Left lung (tissue), 4 donors: ENCODE measurements at regions not wholly inside any gene's neighbourhood (a gene's known extent, or its start where the extent isn't known, plus 50 kb on each side); places are given as distances from the start of the nearest gene placed in this dataset.

ENCODE experiments used
- ATAC-seq: fragments of 200-7000 bp; cut with Tn5 transposase; one replicate; pipeline ENCODE4 v1.9.1; 2020; ENCODE audit warnings: moderate library complexity
- DNase-seq, 4 donors: peaks; one replicate each; pipeline ENCODE4 v3.0.0-alpha.2; 2013 to 2020
- H3K27ac ChIP-seq, 2 donors: fragments of 200-600 bp; sonication (generic) in 1 of 2; one replicate each; pipeline versions ENCODE4 v1.5.0 to v1.8.0; 2020 to 2021
- H3K27me3 ChIP-seq, 2 donors: fragments of 200-600 bp; sonication (generic) in 1 of 2; one replicate each; pipeline versions ENCODE4 v1.5.0 to v1.8.0; 2020 to 2021
- H3K36me3 ChIP-seq, 2 donors: fragments of 200-600 bp; sonication (generic) in 1 of 2; one replicate each; pipeline versions ENCODE4 v1.5.0 to v1.8.0; 2020 to 2021
- H3K4me1 ChIP-seq, 2 donors: fragments of 200-600 bp; one replicate each; pipeline ENCODE4 v1.8.0; 2021
- H3K4me3 ChIP-seq, 2 donors: fragments of 200-600 bp; sonication (generic) in 1 of 2; one replicate each; pipeline versions ENCODE4 v1.5.0 to v1.8.0; 2020 to 2021; ENCODE audit warnings: mild to moderate bottlenecking in 1 of 2
- H3K9me3 ChIP-seq, 2 donors: fragments of 200-600 bp; sonication (generic) in 1 of 2; one replicate each; pipeline versions ENCODE4 v1.5.0 to v1.8.0; 2020 to 2021
- CTCF ChIP-seq, 2 donors: fragments of 200-600 bp; sonication (generic) in 1 of 2; IDR thresholded peaks; one replicate each; pipeline versions ENCODE4 v1.5.0 to v1.8.0; 2021; ENCODE audit warnings: antibody characterized with exemption in 2 of 2
- intact Hi-C, 2 donors: fragments of 100-400 bp; cut with DNase I; formaldehyde crosslinking; loops; one replicate each; pipeline versions ENCODE4 v1.11.2 to v1.14.2; 2022
- donor health status: DM: no; HTN: yes; CAD: no.
- donor health status: DM: no; HTN: no; CAD: no.

GRCh38 chr11:79592406-79592805 lies 151.6 kb upstream of the TENM4 start:
- intact Hi-C loops: no loop called here
- DNase-seq (no peak), ATAC-seq (no peak)
- TF ChIP-seq CTCF (IDR thresholded peaks at IDR 0.05): no peak
- H3K4me1 ChIP-seq: no peaks in the 10 kb centered on the region
- peaks cover 0 to 3% of the 10 kb centered on the region in 2 donors for H3K9me3 ChIP-seq
- no peaks in the 10 kb centered on the region for H3K27me3 ChIP-seq
- no peak overlapping the region for H3K27ac ChIP-seq
- no peaks in the 10 kb centered on the region for H3K36me3 ChIP-seq
- no peak overlapping the region for H3K4me3 ChIP-seq

GRCh38 chr11:79582434-79582833 lies 141.6 kb upstream of the TENM4 start:
- peaks cover 0 to 14% of the 10 kb centered on the region in 2 donors for H3K9me3 ChIP-seq
- TF ChIP-seq CTCF (IDR thresholded peaks at IDR 0.05): no peak
- DNase-seq: no peak
- H3K4me3 ChIP-seq: no peak overlapping the region
- intact Hi-C loops: no loop called here
- no peaks in the 10 kb centered on the region for H3K36me3 ChIP-seq
- H3K27ac ChIP-seq: no peak overlapping the region
- H3K27me3 ChIP-seq: no peaks in the 10 kb centered on the region
- no peaks in the 10 kb centered on the region for H3K4me1 ChIP-seq
- ATAC-seq: no peak

- no peaks in the 10 kb centered on the region for H3K27me3 ChIP-seq
- DNase-seq (no peak), ATAC-seq (no peak)
- no peaks in the 10 kb centered on the region for H3K9me3 ChIP-seq
- no peak for TF ChIP-seq CTCF (IDR thresholded peaks at IDR 0.05)
- H3K4me3 ChIP-seq: no peak overlapping the region
- no peak overlapping the region for H3K27ac ChIP-seq
- H3K36me3 ChIP-seq: no peaks in the 10 kb centered on the region
- intact Hi-C loops: no loop called here
- H3K4me1 ChIP-seq: no peaks in the 10 kb centered on the region
Measured at GRCh38 chr11:79579063-79579462, 138.2 kb upstream of the TENM4 start.

- H3K27me3 ChIP-seq: no peaks in the 10 kb centered on the region
- intact Hi-C loops: no loop called here
- no peak for TF ChIP-seq CTCF (IDR thresholded peaks at IDR 0.05)
- H3K4me3 ChIP-seq: no peak overlapping the region
- no peaks in the 10 kb centered on the region for H3K4me1 ChIP-seq
- no peaks in the 10 kb centered on the region for H3K36me3 ChIP-seq
- DNase-seq (no peak), ATAC-seq (no peak)
- no peaks in the 10 kb centered on the region for H3K9me3 ChIP-seq
- H3K27ac ChIP-seq: no peak overlapping the region
Measured at GRCh38 chr11:79578116-79578515, 137.3 kb upstream of the TENM4 start.

- ATAC-seq (no peak), DNase-seq (no peak)
- Histone ChIP-seq H3K4me3 (no peak overlapping the region), H3K27me3 (no peaks in the 10 kb centered on the region), H3K4me1 (no peaks in the 10 kb centered on the region), H3K9me3 (no peaks in the 10 kb centered on the region), H3K27ac (no peak overlapping the region), H3K36me3 (no peaks in the 10 kb centered on the region)
- TF ChIP-seq CTCF (IDR thresholded peaks at IDR 0.05): no peak
- intact Hi-C loops: no loop called here
Measured at GRCh38 chr11:79575701-79576100, 134.9 kb upstream of the TENM4 start.
